ENCODE measurements at regions not wholly inside any gene's neighbourhood (a gene's known extent, or its start where the extent isn't known, plus 50 kb on each side); places are given as distances from the start of the nearest gene placed in this dataset.

- no peak for DNase-seq (ENCODE audit: low spot score)
These were observed 292.5 kb upstream of the SHH start for GRCh38 chr7:156104501-156105336.

GRCh38 chr7:156102267-156102666 lies 290.0 kb upstream of the SHH start:
- DNase-seq (ENCODE audit: low spot score) (no peak), ATAC-seq (ENCODE audit: low read depth) (no peak)
- no peaks in the 10 kb centered on the region for H3K36me3 ChIP-seq (ENCODE audit: low read depth)
- H3K4me3 ChIP-seq (ENCODE audit: severe bottlenecking), result no peak overlapping the region
- no peaks in the 10 kb centered on the region for H3K27me3 ChIP-seq (ENCODE audit: insufficient read depth, poor library complexity, severe bottlenecking)
- peaks cover 2% of the 10 kb centered on the region for H3K9me3 ChIP-seq (ENCODE audit: severe bottlenecking)
- no peak overlapping the region for H3K27ac ChIP-seq (ENCODE audit: poor library complexity, severe bottlenecking)
- TF ChIP-seq CTCF (IDR thresholded peaks at IDR 0.05; ENCODE audit: poor library complexity, severe bottlenecking), result no peak
- no peaks in the 10 kb centered on the region for H3K4me1 ChIP-seq (ENCODE audit: insufficient read depth, poor library complexity, severe bottlenecking)

More at GRCh38 chr7:156104501-156105336, 292.5 kb upstream of the SHH start:
- Histone ChIP-seq H3K9me3 (ENCODE audit: severe bottlenecking) (peaks cover 2% of the 10 kb centered on the region), H3K36me3 (ENCODE audit: low read depth) (no peaks in the 10 kb centered on the region), H3K27me3 (ENCODE audit: insufficient read depth, poor library complexity, severe bottlenecking) (no peaks in the 10 kb centered on the region), H3K4me1 (ENCODE audit: insufficient read depth, poor library complexity, severe bottlenecking) (no peaks in the 10 kb centered on the region), H3K4me3 (ENCODE audit: severe bottlenecking) (no peak overlapping the region), H3K27ac (ENCODE audit: poor library complexity, severe bottlenecking) (no peak overlapping the region)
- ATAC-seq (ENCODE audit: low read depth), result no peak
- no peak for TF ChIP-seq CTCF (IDR thresholded peaks at IDR 0.05; ENCODE audit: poor library complexity, severe bottlenecking)

- H3K4me1 ChIP-seq (ENCODE audit: insufficient read depth, poor library complexity, severe bottlenecking), result no peaks in the 10 kb centered on the region
- TF ChIP-seq CTCF (IDR thresholded peaks at IDR 0.05; ENCODE audit: poor library complexity, severe bottlenecking), result no peak
- DNase-seq (ENCODE audit: low spot score) (no peak), ATAC-seq (ENCODE audit: low read depth) (no peak)
- H3K27ac ChIP-seq (ENCODE audit: poor library complexity, severe bottlenecking), result no peak overlapping the region
- H3K4me3 ChIP-seq (ENCODE audit: severe bottlenecking), result no peak overlapping the region
- peaks cover 2% of the 10 kb centered on the region for H3K9me3 ChIP-seq (ENCODE audit: severe bottlenecking)
- H3K36me3 ChIP-seq (ENCODE audit: low read depth), result no peaks in the 10 kb centered on the region
- H3K27me3 ChIP-seq (ENCODE audit: insufficient read depth, poor library complexity, severe bottlenecking), result no peaks in the 10 kb centered on the region
These were observed 289.1 kb upstream of the SHH start for GRCh38 chr7:156101355-156101754.

- TF ChIP-seq CTCF (IDR thresholded peaks at IDR 0.05; ENCODE audit: poor library complexity, severe bottlenecking), result no peak
- H3K4me1 ChIP-seq (ENCODE audit: insufficient read depth, poor library complexity, severe bottlenecking), result no peaks in the 10 kb centered on the region
- no peaks in the 10 kb centered on the region for H3K27me3 ChIP-seq (ENCODE audit: insufficient read depth, poor library complexity, severe bottlenecking)
- no peak for DNase-seq (ENCODE audit: low spot score)
- no peak overlapping the region for H3K27ac ChIP-seq (ENCODE audit: poor library complexity, severe bottlenecking)
- no peak overlapping the region for H3K4me3 ChIP-seq (ENCODE audit: severe bottlenecking)
- ATAC-seq (ENCODE audit: low read depth), result no peak
- peaks cover 2% of the 10 kb centered on the region for H3K9me3 ChIP-seq (ENCODE audit: severe bottlenecking)
- no peaks in the 10 kb centered on the region for H3K36me3 ChIP-seq (ENCODE audit: low read depth)
These were observed 287.8 kb upstream of the SHH start for GRCh38 chr7:156100086-156100485.

- H3K27me3 ChIP-seq (ENCODE audit: insufficient read depth, poor library complexity, severe bottlenecking), result no peaks in the 10 kb centered on the region
These were observed 286.8 kb upstream of the SHH start for GRCh38 chr7:156099085-156099484.

More at GRCh38 chr7:156099085-156099484, 286.8 kb upstream of the SHH start:
- H3K4me3 ChIP-seq (ENCODE audit: severe bottlenecking), result no peak overlapping the region
- no peak for TF ChIP-seq CTCF (IDR thresholded peaks at IDR 0.05; ENCODE audit: poor library complexity, severe bottlenecking)
- peaks cover 2% of the 10 kb centered on the region for H3K9me3 ChIP-seq (ENCODE audit: severe bottlenecking)
- H3K27ac ChIP-seq (ENCODE audit: poor library complexity, severe bottlenecking), result no peak overlapping the region
- ATAC-seq (ENCODE audit: low read depth) (no peak), DNase-seq (ENCODE audit: low spot score) (no peak)
- no peaks in the 10 kb centered on the region for H3K36me3 ChIP-seq (ENCODE audit: low read depth)
- H3K4me1 ChIP-seq (ENCODE audit: insufficient read depth, poor library complexity, severe bottlenecking), result no peaks in the 10 kb centered on the region

All from RWPE2 (cell line).